Mononuclear cell (primary cell): ENCODE measurements at regions not wholly inside any gene's neighbourhood (a gene's known extent, or its start where the extent isn't known, plus 50 kb on each side); places are given as distances from the start of the nearest gene placed in this dataset.

Experiments
- H3K27me3 ChIP-seq: 2 replicates; pipeline ENCODE4 v1.6.0; 2011; ENCODE audit warnings: low read length, control low read depth; ENCODE audit not compliant: insufficient read depth
- H3K4me1 ChIP-seq: 2 replicates; pipeline ENCODE4 v1.5.1; 2011; ENCODE audit warnings: mild to moderate bottlenecking, low read length, control low read depth; ENCODE audit not compliant: insufficient read depth
- H3K4me3 ChIP-seq: 2 replicates; pipeline ENCODE4 v1.5.1; 2011; ENCODE audit warnings: mild to moderate bottlenecking, low read length, moderate library complexity
- H3K9me3 ChIP-seq: 2 replicates; pipeline ENCODE4 v1.5.1; 2011; ENCODE audit warnings: low read depth, mild to moderate bottlenecking, control low read depth, low read length

- no peaks in the 10 kb centered on the region for H3K9me3 ChIP-seq
- H3K4me1 ChIP-seq = no peaks in the 10 kb centered on the region
- H3K27me3 ChIP-seq = no peaks in the 10 kb centered on the region
- no peak overlapping the region for H3K4me3 ChIP-seq
Measured at GRCh38 chr10:121065330-121065729, 214.2 kb downstream of the WDR11 start.

GRCh38 chr10:121069061-121069850 is 218.1 kb downstream of the WDR11 start:
- no peaks in the 10 kb centered on the region for H3K9me3 ChIP-seq
- H3K4me3 ChIP-seq = no peak overlapping the region
- H3K27me3 ChIP-seq = no peaks in the 10 kb centered on the region
- no peaks in the 10 kb centered on the region for H3K4me1 ChIP-seq

GRCh38 chr10:121070275-121071070 is 219.3 kb downstream of the WDR11 start:
- no peaks in the 10 kb centered on the region for H3K9me3 ChIP-seq
- H3K4me3 ChIP-seq = no peak overlapping the region
- no peaks in the 10 kb centered on the region for H3K27me3 ChIP-seq
- H3K4me1 ChIP-seq = no peaks in the 10 kb centered on the region

GRCh38 chr10:121071901-121072300 is 220.7 kb downstream of the WDR11 start:
- H3K27me3 ChIP-seq = no peaks in the 10 kb centered on the region
- H3K4me3 ChIP-seq = no peak overlapping the region
- no peaks in the 10 kb centered on the region for H3K4me1 ChIP-seq
- no peaks in the 10 kb centered on the region for H3K9me3 ChIP-seq

- H3K9me3 ChIP-seq = no peaks in the 10 kb centered on the region
- no peaks in the 10 kb centered on the region for H3K4me1 ChIP-seq
- no peak overlapping the region for H3K4me3 ChIP-seq
- no peaks in the 10 kb centered on the region for H3K27me3 ChIP-seq
Measured at GRCh38 chr10:121073728-121074127, 222.6 kb downstream of the WDR11 start.

- Histone ChIP-seq H3K27me3 (no peaks in the 10 kb centered on the region), H3K9me3 (no peaks in the 10 kb centered on the region), H3K4me1 (no peaks in the 10 kb centered on the region), H3K4me3 (no peak overlapping the region)
Measured at GRCh38 chr10:121076776-121077715, 225.9 kb downstream of the WDR11 start.

- Histone ChIP-seq H3K27me3 (no peaks in the 10 kb centered on the region), H3K4me3 (no peak overlapping the region), H3K9me3 (no peaks in the 10 kb centered on the region), H3K4me1 (no peaks in the 10 kb centered on the region)
Measured at GRCh38 chr10:121078036-121078435, 226.9 kb downstream of the WDR11 start.

- Histone ChIP-seq H3K9me3 (no peaks in the 10 kb centered on the region), H3K4me1 (no peaks in the 10 kb centered on the region), H3K27me3 (no peaks in the 10 kb centered on the region), H3K4me3 (no peak overlapping the region)
Measured at GRCh38 chr10:121078672-121079102, 227.5 kb downstream of the WDR11 start.

- Histone ChIP-seq H3K4me1 (no peaks in the 10 kb centered on the region), H3K9me3 (no peaks in the 10 kb centered on the region), H3K4me3 (no peak overlapping the region), H3K27me3 (no peaks in the 10 kb centered on the region)
Measured at GRCh38 chr10:121079226-121079625, 228.1 kb downstream of the WDR11 start.

GRCh38 chr10:121080281-121080891 is 229.2 kb downstream of the WDR11 start:
- Histone ChIP-seq H3K27me3 (no peaks in the 10 kb centered on the region), H3K4me1 (no peaks in the 10 kb centered on the region), H3K4me3 (no peak overlapping the region), H3K9me3 (no peaks in the 10 kb centered on the region)

- Histone ChIP-seq H3K4me3 (no peak overlapping the region), H3K4me1 (no peaks in the 10 kb centered on the region), H3K27me3 (no peaks in the 10 kb centered on the region), H3K9me3 (no peaks in the 10 kb centered on the region)
Measured at GRCh38 chr10:121081306-121081705, 230.1 kb downstream of the WDR11 start.

- no peak overlapping the region for H3K4me3 ChIP-seq
- H3K9me3 ChIP-seq = no peaks in the 10 kb centered on the region
- H3K27me3 ChIP-seq = no peaks in the 10 kb centered on the region
Measured at GRCh38 chr10:121082984-121083383, 231.8 kb downstream of the WDR11 start.

GRCh38 chr10:121084016-121084674 is 233.0 kb downstream of the WDR11 start:
- H3K27me3 ChIP-seq = no peaks in the 10 kb centered on the region
- H3K9me3 ChIP-seq = no peaks in the 10 kb centered on the region
- H3K4me1 ChIP-seq = no peaks in the 10 kb centered on the region
- no peak overlapping the region for H3K4me3 ChIP-seq

More at GRCh38 chr10:121082984-121083383, 231.8 kb downstream of the WDR11 start:
- H3K4me1 ChIP-seq = no peaks in the 10 kb centered on the region

GRCh38 chr10:121084675-121085070 is 233.5 kb downstream of the WDR11 start:
- Histone ChIP-seq H3K4me1 (no peaks in the 10 kb centered on the region), H3K27me3 (no peaks in the 10 kb centered on the region), H3K9me3 (no peaks in the 10 kb centered on the region), H3K4me3 (no peak overlapping the region)
